ENCODE measurements at regions not wholly inside any gene's neighbourhood (a gene's known extent, or its start where the extent isn't known, plus 50 kb on each side); places are given as distances from the start of the nearest gene placed in this dataset.

- TF ChIP-seq POLR2A (IDR thresholded peaks at IDR 0.05; ENCODE audit: low read length) (no peak), GATA1 (IDR thresholded peaks at IDR 0.05; ENCODE audit: low read depth, low read length) (no peak)
Measured at GRCh38 chr2:236632295-236633218, 62.9 kb downstream of the ACKR3 start.

All from erythroblast (primary cell).